T-cell (primary cell): ENCODE measurements at regions not wholly inside any gene's neighbourhood (a gene's known extent, or its start where the extent isn't known, plus 50 kb on each side); places are given as distances from the start of the nearest gene placed in this dataset.

ENCODE experiments used
- ATAC-seq, 4 experiments: fragments of 200-7000 bp in 3 of 4; fragments of 150-1000 bp in 1 of 4; cut with Tn5 transposase; replicated peaks in 1 of 4; 1 replicate in 3 of 4; 2 replicates in 1 of 4; pipeline ENCODE4 v1.10.0; 2021; ENCODE audit warnings: moderate library complexity in 3 of 4, mild to moderate bottlenecking in 2 of 4, moderate number of reproducible peaks in 1 of 4
- CTCF ChIA-PET, 2 donors: fragments of 300-600 bp; sonication (Branson Sonifier 250); formaldehyde crosslinking; loops; one replicate each; lab custom pipeline; 2022; ENCODE audit warnings: antibody characterized with exemption in 2 of 2; lab: Charles Lee
- POLR2A ChIA-PET, 2 donors: fragments of 300-600 bp; sonication (Branson Sonifier 250); formaldehyde crosslinking; loops; one replicate each; lab custom pipeline; 2022; ENCODE audit warnings: antibody characterized with exemption in 2 of 2; lab: Charles Lee
- DNase-seq, 35 experiments: peaks; one replicate each; pipeline versions ENCODE4 v3.0.0 to v3.0.0-alpha.2; 2013 to 2023
- H3K27ac ChIP-seq: one replicate; pipeline ENCODE4 v1.5.1; 2013; ENCODE audit warnings: low read length
- H3K27me3 ChIP-seq, 2 experiments: replicated peaks in 1 of 2; 1 replicate in 1 of 2; 2 replicates in 1 of 2; pipeline versions ENCODE4 v1.6.1 to v1.7.0; 2013; ENCODE audit warnings: low read length in 1 of 2, mixed read lengths in 1 of 2; ENCODE audit not compliant: control insufficient read depth in 2 of 2, insufficient read depth in 2 of 2; ENCODE audit errors: extremely low read depth in 1 of 2
- H3K36me3 ChIP-seq, 2 donors: 1 replicate in 1 of 2; 2 replicates in 1 of 2; pipeline versions ENCODE4 v1.6.1 to v1.7.0; 2013; ENCODE audit warnings: low read length in 1 of 2; ENCODE audit not compliant: control insufficient read depth in 2 of 2, insufficient read depth in 1 of 2; ENCODE audit errors: extremely low read depth in 1 of 2
- H3K4me1 ChIP-seq, 2 experiments: 1 replicate in 1 of 2; 2 replicates in 1 of 2; pipeline versions ENCODE4 v1.6.1 to v1.7.0; 2013; ENCODE audit warnings: low read length in 2 of 2, mixed read lengths in 1 of 2; ENCODE audit not compliant: insufficient read depth in 2 of 2, control insufficient read depth in 1 of 2; ENCODE audit errors: extremely low read depth in 1 of 2
- H3K4me3 ChIP-seq, 2 donors: 1 replicate in 1 of 2; 2 replicates in 1 of 2; pipeline versions ENCODE4 v1.5.1 to v1.7.0; 2013; ENCODE audit warnings: mild to moderate bottlenecking in 2 of 2, low read length in 1 of 2, moderate library complexity in 1 of 2; ENCODE audit not compliant: control insufficient read depth in 1 of 2; ENCODE audit errors: extremely low read depth in 1 of 2
- H3K9me3 ChIP-seq: 2 replicates; pipeline ENCODE4 v1.7.0; 2013
- H3K27ac Mint-ChIP-seq, 2 donors: one replicate each; pipeline ENCODE4 v1.8.0; 2020 to 2021; ENCODE audit warnings: mild to moderate bottlenecking in 2 of 2, mixed read lengths in 2 of 2
- H3K27me3 Mint-ChIP-seq, 2 donors: one replicate each; pipeline ENCODE4 v1.8.0; 2021 to 2022; ENCODE audit warnings: mixed read lengths in 2 of 2
- H3K36me3 Mint-ChIP-seq: one replicate; pipeline ENCODE4 v1.8.0; 2021; ENCODE audit warnings: mixed read lengths
- H3K4me1 Mint-ChIP-seq, 3 donors: one replicate each; pipeline ENCODE4 v1.8.0; 2020 to 2022; ENCODE audit warnings: mixed read lengths in 3 of 3, mild to moderate bottlenecking in 1 of 3
- H3K4me3 Mint-ChIP-seq, 3 donors: one replicate each; pipeline ENCODE4 v1.8.0; 2020 to 2022; ENCODE audit warnings: mild to moderate bottlenecking in 3 of 3, mixed read lengths in 3 of 3, moderate library complexity in 3 of 3
- H3K9me3 Mint-ChIP-seq, 3 donors: one replicate each; pipeline ENCODE4 v1.8.0; 2020 to 2022; ENCODE audit warnings: mixed read lengths in 3 of 3
- WGBS: methylation state at CpG from one replicate; pipeline ENCODE4 v1.1.5; 2013; ENCODE audit warnings: missing lambda C conversion rate; ENCODE audit not compliant: insufficient coverage; 5-methylcytosine and 5-hydroxymethylcytosine counted together

- no peaks in the 10 kb centered on the region for H3K4me1 Mint-ChIP-seq
- DNase-seq (no peak), ATAC-seq (no peak)
- no peak overlapping the region for H3K4me3 ChIP-seq
- H3K27me3 Mint-ChIP-seq: peaks cover 9 to 11% of the 10 kb centered on the region in 2 donors
- ChIA-PET POLR2A (no interaction called here), CTCF (no interaction called here)
- no peaks in the 10 kb centered on the region for H3K36me3 Mint-ChIP-seq
- no peak overlapping the region for H3K27ac Mint-ChIP-seq
- no peaks in the 10 kb centered on the region for H3K4me1 ChIP-seq
- no peaks in the 10 kb centered on the region for H3K9me3 ChIP-seq
- no peaks in the 10 kb centered on the region for H3K9me3 Mint-ChIP-seq
- H3K4me3 Mint-ChIP-seq: no peak overlapping the region
- no peaks in the 10 kb centered on the region for H3K36me3 ChIP-seq
- H3K27ac ChIP-seq: no peak overlapping the region
- 76% methylated on average over 9 of the region's 10 CpGs for WGBS
- peaks cover 0 to 7% of the 10 kb centered on the region in 2 experiments for H3K27me3 ChIP-seq
Measured at GRCh38 chr22:27336151-27337090, 465.1 kb downstream of the MN1 start.

DNA sequence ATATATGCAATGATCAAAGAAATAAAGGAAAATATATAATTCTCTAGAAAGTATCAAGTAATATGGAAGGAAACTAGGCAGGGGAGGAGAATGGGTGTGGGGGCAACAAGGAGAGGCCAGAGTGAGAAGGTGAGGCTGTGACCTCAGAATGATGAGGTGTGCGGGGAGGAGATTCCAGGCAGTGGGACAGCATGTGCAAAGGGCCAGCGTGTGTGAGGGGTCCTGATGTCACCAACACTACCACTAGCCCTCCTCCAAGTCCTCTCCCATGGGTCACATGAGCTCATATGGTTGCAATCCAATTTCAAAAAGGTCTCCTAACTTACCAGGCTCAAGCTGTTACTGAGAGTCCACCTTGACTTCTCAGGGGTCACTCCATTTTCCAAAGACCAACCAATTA lies 463.9 kb downstream of the MN1 start:
- DNase-seq (no peak), ATAC-seq (no peak)
- ChIA-PET CTCF (no interaction called here), POLR2A (no interaction called here)
- no peaks in the 10 kb centered on the region for H3K9me3 ChIP-seq
- no peak overlapping the region for H3K27ac Mint-ChIP-seq
- H3K27ac ChIP-seq: no peak overlapping the region
- peaks cover 4 to 7% of the 10 kb centered on the region in 2 donors for H3K27me3 Mint-ChIP-seq
- 80% methylated on average over 1 of the region's 2 CpGs for WGBS
- no peaks in the 10 kb centered on the region for H3K9me3 Mint-ChIP-seq
- no peaks in the 10 kb centered on the region for H3K36me3 Mint-ChIP-seq
- H3K4me3 ChIP-seq: no peak overlapping the region
- no peaks in the 10 kb centered on the region for H3K27me3 ChIP-seq
- H3K4me1 Mint-ChIP-seq: no peaks in the 10 kb centered on the region
- no peaks in the 10 kb centered on the region for H3K36me3 ChIP-seq
- no peak overlapping the region for H3K4me3 Mint-ChIP-seq
- no peaks in the 10 kb centered on the region for H3K4me1 ChIP-seq

DNA sequence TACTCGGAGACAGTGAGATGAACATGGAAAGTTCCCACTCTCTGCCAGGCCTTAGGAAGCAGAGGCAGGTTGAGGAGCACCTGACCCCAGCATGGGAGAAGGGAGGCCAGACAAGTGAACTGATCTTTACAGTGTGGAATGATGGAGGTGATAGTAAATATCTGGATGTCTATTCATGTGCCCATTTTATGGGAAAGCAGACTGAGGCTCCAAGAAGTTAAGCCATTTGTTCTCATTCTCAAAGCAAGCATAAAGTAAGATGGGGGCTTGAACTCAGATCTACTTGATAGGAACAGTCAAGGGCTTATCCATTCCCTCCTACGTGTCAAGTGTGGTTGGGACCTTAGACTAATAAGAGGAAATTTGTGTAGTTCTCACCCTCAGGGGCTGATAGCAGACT lies 461.5 kb downstream of the MN1 start:
- no peak for DNase-seq
- no peak overlapping the region for H3K4me3 Mint-ChIP-seq

DNA sequence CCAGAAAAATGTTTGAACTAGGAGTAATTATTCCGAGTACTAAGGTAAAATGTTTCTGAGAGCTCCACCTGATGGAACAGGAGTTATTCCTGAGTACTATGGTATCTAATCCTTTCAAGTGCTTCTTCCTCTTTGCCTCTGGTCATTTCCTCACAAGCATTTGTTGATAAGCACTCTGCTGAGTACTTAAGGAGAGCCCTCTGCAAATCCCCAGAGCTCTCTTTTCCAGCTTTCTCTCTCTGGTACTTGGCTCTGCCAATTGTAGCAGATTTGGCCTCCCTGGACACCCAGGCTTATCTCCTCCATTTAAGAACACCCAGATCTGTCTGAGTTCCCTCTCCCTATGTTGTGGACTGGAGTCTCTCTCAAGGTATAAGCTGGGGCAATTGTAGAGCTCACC lies 457.0 kb downstream of the MN1 start:
- H3K9me3 Mint-ChIP-seq: peaks cover 0 to 3% (median 2%) of the 10 kb centered on the region in 3 donors
- no peaks in the 10 kb centered on the region for H3K36me3 Mint-ChIP-seq

More for the DNA sequence above, 461.5 kb downstream of the MN1 start:
- 83% methylated on average over 1 of the region's 2 CpGs for WGBS
- H3K36me3 Mint-ChIP-seq: no peaks in the 10 kb centered on the region
- ATAC-seq: no peak
- peaks cover 0 to 8% of the 10 kb centered on the region in 2 donors for H3K27me3 Mint-ChIP-seq
- Histone ChIP-seq H3K27ac (no peak overlapping the region), H3K27me3 (no peaks in the 10 kb centered on the region), H3K9me3 (no peaks in the 10 kb centered on the region), H3K36me3 (no peaks in the 10 kb centered on the region), H3K4me1 (no peaks in the 10 kb centered on the region), H3K4me3 (no peak overlapping the region)
- no peaks in the 10 kb centered on the region for H3K9me3 Mint-ChIP-seq
- no peaks in the 10 kb centered on the region for H3K4me1 Mint-ChIP-seq
- CTCF ChIA-PET: no interaction called here
- POLR2A ChIA-PET: no interaction called here
- no peak overlapping the region for H3K27ac Mint-ChIP-seq

GRCh38 chr22:27345691-27346090 lies 455.9 kb downstream of the MN1 start:
- no peaks in the 10 kb centered on the region for H3K36me3 ChIP-seq
- 100% methylated on average over 3 of the region's 7 CpGs for WGBS
- Mint-ChIP-seq H3K4me3 (no peak overlapping the region), H3K27me3 (peaks cover 4 to 14% of the 10 kb centered on the region in 2 donors), H3K9me3 (peaks cover 0 to 9% (median 7%) of the 10 kb centered on the region in 3 donors), H3K36me3 (no peaks in the 10 kb centered on the region), H3K4me1 (no peaks in the 10 kb centered on the region), H3K27ac (no peak overlapping the region)
- H3K27ac ChIP-seq: no peak overlapping the region
- ChIA-PET POLR2A (no interaction called here), CTCF (no interaction called here)
- ATAC-seq (no peak), DNase-seq (no peak)
- peaks cover 0 to 3% of the 10 kb centered on the region in 2 experiments for H3K27me3 ChIP-seq
- H3K9me3 ChIP-seq: no peaks in the 10 kb centered on the region
- H3K4me3 ChIP-seq: no peak overlapping the region
- H3K4me1 ChIP-seq: no peaks in the 10 kb centered on the region

More for the DNA sequence above, 457.0 kb downstream of the MN1 start:
- Histone ChIP-seq H3K27ac (no peak overlapping the region), H3K9me3 (no peaks in the 10 kb centered on the region), H3K27me3 (peaks cover 0 to 3% of the 10 kb centered on the region in 2 experiments), H3K4me3 (no peak overlapping the region), H3K36me3 (no peaks in the 10 kb centered on the region), H3K4me1 (no peaks in the 10 kb centered on the region)
- no peak overlapping the region for H3K27ac Mint-ChIP-seq
- no CpG with 5 or more reads among the region's 1 CpG for WGBS
- H3K27me3 Mint-ChIP-seq: peaks cover 4 to 13% of the 10 kb centered on the region in 2 donors
- ChIA-PET POLR2A (no interaction called here), CTCF (no interaction called here)
- no peaks in the 10 kb centered on the region for H3K4me1 Mint-ChIP-seq
- no peak for ATAC-seq
- no peak overlapping the region for H3K4me3 Mint-ChIP-seq
- no peak for DNase-seq

DNA sequence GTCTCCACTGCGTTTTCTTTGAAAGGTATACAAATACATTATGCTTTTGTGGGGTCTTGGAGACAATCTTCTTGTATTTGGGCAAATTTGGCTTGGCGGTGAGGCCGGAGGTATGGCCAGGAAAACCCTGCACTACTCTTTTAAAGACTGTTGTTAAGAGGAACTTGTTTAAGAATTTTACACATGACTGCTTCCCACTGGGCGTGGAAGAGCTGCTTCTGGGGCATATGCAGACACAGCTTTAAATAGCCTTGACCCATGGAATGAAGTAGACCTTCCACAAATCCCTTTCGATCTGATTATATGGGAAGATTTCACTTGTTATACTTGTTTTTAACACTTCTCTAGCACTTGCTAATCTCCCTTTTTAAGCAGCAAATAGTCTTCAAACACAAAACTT lies 453.6 kb downstream of the MN1 start:
- Histone ChIP-seq H3K4me1 (no peaks in the 10 kb centered on the region), H3K36me3 (no peaks in the 10 kb centered on the region), H3K4me3 (no peak overlapping the region), H3K27ac (no peak overlapping the region), H3K27me3 (peaks cover 0 to 5% of the 10 kb centered on the region in 2 experiments), H3K9me3 (no peaks in the 10 kb centered on the region)
- H3K4me3 Mint-ChIP-seq: no peak overlapping the region
- peaks cover 4 to 9% (median 7%) of the 10 kb centered on the region in 3 donors for H3K9me3 Mint-ChIP-seq
- ChIA-PET POLR2A (no interaction called here), CTCF (no interaction called here)
- WGBS: no CpG with 5 or more reads among the region's 5 CpGs
- DNase-seq (no peak), ATAC-seq (no peak)
- peaks cover 12 to 27% of the 10 kb centered on the region in 2 donors for H3K27me3 Mint-ChIP-seq
- H3K36me3 Mint-ChIP-seq: no peaks in the 10 kb centered on the region
- no peak overlapping the region for H3K27ac Mint-ChIP-seq
- H3K4me1 Mint-ChIP-seq: no peaks in the 10 kb centered on the region
